Amniotic stem cell (primary cell): ENCODE measurements at regions not wholly inside any gene's neighbourhood (a gene's known extent, or its start where the extent isn't known, plus 50 kb on each side); places are given as distances from the start of the nearest gene placed in this dataset.
"Not testable (repeated sequence)": the region's sequence is repeated elsewhere in the genome, so short reads cannot be mapped to it uniquely, and the experiment has no call there.

Experiments used
- DNase-seq: peaks from one replicate; lab custom pipeline; 2025; lab: John Stamatoyannopoulos, UW

- DNase-seq, result no peak
Measured at GRCh38 chr6:28839443-28840120, 84.2 kb downstream of the TRIM27 start.

DNA sequence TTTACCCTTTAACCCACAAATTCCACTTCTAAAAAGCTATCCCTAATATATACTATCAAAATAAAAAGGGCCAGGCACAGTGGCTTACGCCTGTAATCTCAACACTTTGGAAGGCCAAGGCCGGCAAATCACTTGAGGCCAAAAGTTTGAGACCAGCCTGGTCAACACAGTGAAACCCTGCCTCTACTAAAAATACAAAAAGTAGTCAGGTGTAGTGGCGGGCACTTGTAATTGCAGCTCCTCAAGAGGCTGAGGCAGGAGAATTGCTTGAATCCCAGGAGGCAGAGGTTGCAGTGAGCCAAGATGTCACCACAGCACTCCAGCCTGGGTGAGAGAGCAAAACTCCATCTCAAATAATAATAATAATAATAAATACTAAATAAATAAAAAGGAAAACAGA is 82.5 kb downstream of the TRIM27 start:
- DNase-seq, result no peak

GRCh38 chr6:28848756-28849155 is 75.0 kb downstream of the TRIM27 start:
- DNase-seq, result not testable (repeated sequence)
